Uterus (tissue), 2 donors: ENCODE measurements at regions not wholly inside any gene's neighbourhood (a gene's known extent, or its start where the extent isn't known, plus 50 kb on each side); places are given as distances from the start of the nearest gene placed in this dataset.

Source experiments
- CTCF ChIP-seq, 4 experiments: fragments of 200-600 bp in 2 of 4; fragments of 450-650 bp in 2 of 4; sonication (generic) in 2 of 4; IDR thresholded peaks; one replicate each; pipeline ENCODE4 v1.5.1; 2016 to 2019; ENCODE audit warnings: antibody characterized with exemption in 4 of 4, mild to moderate bottlenecking in 2 of 4, moderate library complexity in 1 of 4
- POLR2A ChIP-seq, 2 donors: fragments of 450-650 bp; IDR thresholded peaks; one replicate each; pipeline ENCODE4 v1.6.1; 2016; ENCODE audit warnings: antibody characterized with exemption in 2 of 2, mild to moderate bottlenecking in 1 of 2, moderate library complexity in 1 of 2

- TF ChIP-seq CTCF (IDR thresholded peaks at IDR 0.05), result no peak
- TF ChIP-seq POLR2A (IDR thresholded peaks at IDR 0.05), result no peak
These were observed 107.0 kb downstream of the CD83 start for GRCh38 chr6:14224359-14225103.
